ENCODE measurements at regions not wholly inside any gene's neighbourhood (a gene's known extent, or its start where the extent isn't known, plus 50 kb on each side); places are given as distances from the start of the nearest gene placed in this dataset.

DNA sequence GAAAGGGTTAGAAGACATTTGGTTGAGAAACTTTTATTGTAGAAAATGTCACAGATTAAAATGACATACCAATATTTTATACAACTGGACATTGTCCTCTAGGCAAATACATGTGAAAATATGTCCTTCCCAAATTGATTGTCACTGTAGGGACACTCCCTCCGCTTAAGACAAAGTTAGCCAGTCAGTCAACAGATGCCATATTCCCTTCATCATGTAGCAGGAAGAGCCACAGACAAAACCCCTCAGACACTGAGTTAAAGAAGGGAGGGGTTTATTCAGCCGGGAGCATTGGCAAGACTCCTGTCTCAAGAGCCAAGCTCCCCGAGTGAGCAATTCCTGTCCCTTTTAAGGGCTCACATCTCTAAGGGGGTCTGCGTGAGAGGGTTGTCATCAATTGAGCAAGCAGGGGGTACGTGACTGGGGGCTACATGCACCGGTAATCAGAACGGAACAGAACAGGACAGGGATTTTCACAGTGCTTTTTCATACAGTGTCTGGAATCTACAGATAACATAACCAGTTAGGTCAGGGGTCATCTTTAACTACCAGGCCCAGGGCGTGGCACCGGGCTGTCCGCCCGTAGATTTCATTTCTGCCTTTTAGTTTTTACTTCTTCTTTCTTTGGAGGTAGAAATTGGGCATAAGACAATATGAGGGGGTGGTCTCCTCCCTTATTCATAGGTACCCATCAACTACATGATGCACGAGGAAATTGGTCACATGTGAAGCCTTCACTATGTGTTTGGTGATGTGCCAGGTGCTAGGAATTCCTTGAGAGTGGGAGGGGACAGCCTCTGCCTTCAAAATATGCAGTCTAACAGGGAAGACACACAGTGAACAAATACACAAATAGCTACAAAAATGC is 155.7 kb upstream of the CDYL start:
- TF ChIP-seq, protein P1, sequence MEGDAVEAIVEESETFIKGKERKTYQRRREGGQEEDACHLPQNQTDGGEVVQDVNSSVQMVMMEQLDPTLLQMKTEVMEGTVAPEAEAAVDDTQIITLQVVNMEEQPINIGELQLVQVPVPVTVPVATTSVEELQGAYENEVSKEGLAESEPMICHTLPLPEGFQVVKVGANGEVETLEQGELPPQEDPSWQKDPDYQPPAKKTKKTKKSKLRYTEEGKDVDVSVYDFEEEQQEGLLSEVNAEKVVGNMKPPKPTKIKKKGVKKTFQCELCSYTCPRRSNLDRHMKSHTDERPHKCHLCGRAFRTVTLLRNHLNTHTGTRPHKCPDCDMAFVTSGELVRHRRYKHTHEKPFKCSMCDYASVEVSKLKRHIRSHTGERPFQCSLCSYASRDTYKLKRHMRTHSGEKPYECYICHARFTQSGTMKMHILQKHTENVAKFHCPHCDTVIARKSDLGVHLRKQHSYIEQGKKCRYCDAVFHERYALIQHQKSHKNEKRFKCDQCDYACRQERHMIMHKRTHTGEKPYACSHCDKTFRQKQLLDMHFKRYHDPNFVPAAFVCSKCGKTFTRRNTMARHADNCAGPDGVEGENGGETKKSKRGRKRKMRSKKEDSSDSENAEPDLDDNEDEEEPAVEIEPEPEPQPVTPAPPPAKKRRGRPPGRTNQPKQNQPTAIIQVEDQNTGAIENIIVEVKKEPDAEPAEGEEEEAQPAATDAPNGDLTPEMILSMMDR (conservative IDR thresholded peaks at IDR 0.05): no peak
- TF ChIP-seq ZFX (IDR thresholded peaks at IDR 0.05): no peak
- no peak overlapping the region for H3K27ac ChIP-seq

DNA sequence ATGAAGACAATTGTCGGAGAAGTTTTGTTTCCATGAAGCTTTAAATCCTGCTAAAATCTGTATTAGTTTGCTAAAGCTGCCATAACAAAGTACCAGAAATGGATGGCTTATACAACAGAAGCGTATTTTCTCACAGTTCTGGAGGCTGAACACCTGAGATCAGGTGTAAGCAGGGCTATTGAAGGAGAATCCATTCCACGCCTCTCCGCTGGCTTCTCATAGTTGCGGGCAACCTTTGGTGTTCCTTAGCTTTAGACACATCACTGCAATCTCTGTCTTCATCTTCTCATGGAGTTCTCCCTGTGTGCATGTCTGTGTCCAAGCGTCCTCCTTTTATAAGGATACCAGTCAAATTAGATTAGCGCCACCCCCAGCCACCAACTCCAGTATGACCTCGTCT is 159.9 kb upstream of the CDYL start:
- H3K27ac ChIP-seq: no peak overlapping the region
- no peak for TF ChIP-seq ZFX (IDR thresholded peaks at IDR 0.05)
- TF ChIP-seq, protein P1 (conservative IDR thresholded peaks at IDR 0.05): no peak

DNA sequence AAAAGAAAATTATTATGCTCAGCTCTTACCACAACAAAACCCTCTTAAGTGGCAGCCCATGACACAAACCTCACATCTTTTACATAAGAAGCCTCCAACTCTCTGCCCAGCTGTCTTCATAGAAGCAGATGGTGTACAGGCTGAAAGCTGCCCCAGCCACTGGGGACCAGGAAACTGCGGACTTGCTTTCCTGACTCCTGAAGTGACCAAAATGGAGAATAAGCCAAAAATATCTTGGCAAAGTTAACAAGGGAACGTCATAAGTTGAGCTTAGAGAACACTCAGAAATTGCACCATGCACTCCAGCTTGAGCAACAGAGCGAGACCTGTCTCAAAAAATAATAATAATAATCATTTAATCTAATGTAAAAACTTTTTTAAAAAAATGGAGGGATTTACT is 160.3 kb upstream of the CDYL start:
- no peak for TF ChIP-seq ZFX (IDR thresholded peaks at IDR 0.05)
- TF ChIP-seq, protein P1 (conservative IDR thresholded peaks at IDR 0.05): no peak

DNA sequence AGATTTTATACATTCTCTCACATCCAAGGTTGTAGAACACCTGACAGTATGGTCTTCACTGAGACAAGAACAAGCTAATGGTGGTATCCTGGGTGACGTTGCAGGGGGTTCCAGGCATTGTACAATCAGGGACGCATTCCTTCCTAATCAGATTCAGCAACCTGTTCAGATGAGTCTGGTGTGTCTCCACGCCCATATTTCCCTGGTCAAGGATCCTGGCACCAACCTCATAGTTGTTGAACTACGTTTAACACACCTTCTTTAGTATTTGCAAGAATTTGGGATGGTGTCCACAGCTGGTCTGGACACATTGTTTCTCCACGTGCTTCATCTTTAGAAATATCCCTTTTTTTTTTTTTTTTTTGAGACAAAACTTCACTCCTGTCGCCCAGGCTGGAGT is 161.0 kb upstream of the CDYL start:
- H3K27ac ChIP-seq: no peak overlapping the region
- no peak for TF ChIP-seq ZFX (IDR thresholded peaks at IDR 0.05)
- TF ChIP-seq, protein P1 (conservative IDR thresholded peaks at IDR 0.05): no peak

More for the DNA sequence above, 160.3 kb upstream of the CDYL start:
- no peak overlapping the region for H3K27ac ChIP-seq

DNA sequence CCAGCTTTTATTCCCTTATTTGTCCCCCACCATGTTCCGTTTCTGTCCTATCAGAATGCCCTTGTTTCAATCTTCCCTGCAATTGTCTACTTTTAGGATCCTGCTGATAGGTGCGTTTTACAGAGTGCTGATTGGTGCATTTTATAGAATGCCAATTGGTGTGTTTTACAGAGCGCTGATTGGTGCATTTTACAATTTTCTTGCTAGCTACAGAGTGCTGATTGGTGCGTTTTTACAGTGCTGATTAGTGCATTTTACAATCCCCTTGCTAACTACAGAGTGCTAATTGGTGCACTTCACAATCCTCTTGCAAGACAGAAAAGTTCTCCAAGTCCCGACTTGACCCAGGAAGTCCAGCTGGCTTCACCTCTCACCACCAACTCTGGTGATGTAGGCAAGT is 161.6 kb upstream of the CDYL start:
- no peak overlapping the region for H3K27ac ChIP-seq
- TF ChIP-seq, protein P1 (conservative IDR thresholded peaks at IDR 0.05): no peak
- no peak for TF ChIP-seq ZFX (IDR thresholded peaks at IDR 0.05)

DNA sequence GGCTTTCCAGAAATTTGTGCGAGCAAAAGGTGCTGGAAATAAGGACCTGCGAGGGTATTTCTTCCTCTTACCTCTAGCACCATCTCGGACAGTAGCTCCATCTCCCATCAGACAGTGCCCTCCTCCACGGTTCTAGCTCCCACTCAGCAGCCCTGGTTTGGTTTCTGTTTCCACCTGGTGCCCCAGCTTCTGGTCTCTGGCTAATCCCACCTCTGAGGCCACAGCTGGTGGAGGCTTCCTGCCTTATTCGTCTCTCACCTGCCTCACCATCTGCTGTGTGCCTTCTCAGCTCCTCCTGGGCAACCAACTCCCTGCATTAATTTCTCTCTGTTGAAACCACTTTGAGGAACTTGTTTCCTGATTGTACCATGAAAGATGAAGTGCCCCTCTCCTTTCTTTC is 162.4 kb upstream of the CDYL start:
- no peak overlapping the region for H3K27ac ChIP-seq
- TF ChIP-seq ZFX (IDR thresholded peaks at IDR 0.05): no peak
- TF ChIP-seq, protein P1 (conservative IDR thresholded peaks at IDR 0.05): no peak

DNA sequence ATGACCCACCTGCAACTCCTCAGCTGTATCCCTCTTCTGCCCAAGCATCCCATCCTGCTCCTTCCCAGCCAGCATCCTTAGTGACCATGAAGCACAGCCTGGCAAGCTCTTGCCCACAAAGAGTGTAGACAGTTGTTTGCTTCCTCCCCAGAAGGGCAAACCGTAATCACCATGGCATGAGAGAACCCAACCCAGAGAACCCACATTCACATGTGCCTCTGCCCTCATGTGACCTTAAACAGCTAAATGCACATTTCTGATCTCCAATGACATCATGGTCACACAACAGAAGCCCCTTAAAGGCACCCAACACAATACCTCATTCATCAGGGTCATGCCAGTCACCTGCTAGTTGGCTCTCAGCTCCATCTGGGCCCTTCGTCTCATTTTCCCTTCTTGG is 162.8 kb upstream of the CDYL start:
- no peak for TF ChIP-seq ZFX (IDR thresholded peaks at IDR 0.05)
- TF ChIP-seq, protein P1 (conservative IDR thresholded peaks at IDR 0.05): no peak
- no peak overlapping the region for H3K27ac ChIP-seq
